GM12878 (cell line): ENCODE measurements at regions not wholly inside any gene's neighbourhood (a gene's known extent, or its start where the extent isn't known, plus 50 kb on each side); places are given as distances from the start of the nearest gene placed in this dataset.

Source experiments
- ATAC-seq: fragments of 200-7000 bp; cut with Tn5 transposase; 3 replicates; pipeline ENCODE4 v1.9.1; 2020; ENCODE audit warnings: mild to moderate bottlenecking, moderate library complexity
- BruUV-seq: library from RNA; stranded (reverse); fragments of 400-500 nt; replicated peaks from 2 replicates; lab custom pipeline; 2021; lab: Mats Ljungman, UMichigan
- CTCF ChIA-PET: fragments of 300-600 bp; sonication (Branson Sonifier 250); formaldehyde crosslinking; extraction: SDS; loops from one replicate; lab custom pipeline; 2021; ENCODE audit warnings: inconsistent platforms; lab: Yijun Ruan, JAX
- POLR2A ChIA-PET: fragments of 350-600 bp; formaldehyde crosslinking; extraction: SDS; loops from one replicate; lab custom pipeline; 2021; ENCODE audit warnings: inconsistent platforms; lab: Charles Lee
- RAD21 ChIA-PET: fragments of 300-600 bp; sonication (Branson Sonifier 250); formaldehyde crosslinking; loops from one replicate; lab custom pipeline; 2023; ENCODE audit warnings: antibody characterized with exemption; ENCODE audit not compliant: unreplicated experiment; lab: Charles Lee
- SMC1A ChIA-PET: fragments of 300-600 bp; sonication (Branson Sonifier 250); formaldehyde crosslinking; loops from one replicate; lab custom pipeline; 2023; ENCODE audit not compliant: unreplicated experiment, uncharacterized antibody; lab: Charles Lee
- DNase-seq: peaks from one replicate; pipeline ENCODE4 v3.0.0-alpha.2; 2011; ENCODE audit warnings: low read depth, low spot score
- FAIRE-seq: peaks from 3 replicates; lab custom pipeline; 2011; peaks lifted over from hg19 to GRCh38; lab: Jason Lieb, UNC
- H2AFZ ChIP-seq: 2 replicates; pipeline ENCODE4 v1.6.0; 2011; ENCODE audit warnings: low read depth, low read length, control low read depth; ENCODE audit not compliant: control insufficient read depth
- H3K27ac ChIP-seq: 2 replicates; pipeline ENCODE4 v1.5.1; 2011; ENCODE audit warnings: control low read depth; ENCODE audit not compliant: control insufficient read depth, insufficient read depth
- H3K27me3 ChIP-seq, 2 experiments: replicated peaks in 1 of 2; 2 replicates each; pipeline versions ENCODE4 v1.6.0 to v1.6.1; 2011; ENCODE audit warnings: low read length in 1 of 2; ENCODE audit not compliant: control insufficient read depth in 2 of 2, insufficient read depth in 2 of 2
- H3K36me3 ChIP-seq, 2 experiments: 2 replicates each; pipeline ENCODE4 v1.5.1; 2011; ENCODE audit warnings: low read length in 1 of 2; ENCODE audit not compliant: control insufficient read depth in 2 of 2, insufficient read depth in 2 of 2
- H3K4me1 ChIP-seq: 2 replicates; pipeline ENCODE4 v1.6.1; 2011; ENCODE audit warnings: mild to moderate bottlenecking, low read length, moderate library complexity, mixed read lengths; ENCODE audit not compliant: control insufficient read depth, insufficient read depth
- H3K4me2 ChIP-seq: 2 replicates; pipeline ENCODE4 v1.6.0; 2011; ENCODE audit warnings: control low read depth; ENCODE audit not compliant: control insufficient read depth, insufficient read depth
- H3K4me3 ChIP-seq: fragments of 200-600 bp; sonication (generic); 2 replicates; pipeline ENCODE4 v1.5.1; 2016
- H3K79me2 ChIP-seq: 2 replicates; pipeline ENCODE4 v1.6.0; 2011; ENCODE audit warnings: low read length; ENCODE audit not compliant: control insufficient read depth, insufficient read depth
- H3K9ac ChIP-seq: 2 replicates; pipeline ENCODE4 v1.8.0; 2011; ENCODE audit warnings: low read length, control low read depth, mixed read lengths; ENCODE audit not compliant: control insufficient read depth, insufficient read depth
- H3K9me3 ChIP-seq: replicated peaks from 3 replicates; pipeline ENCODE4 v1.5.1; 2011; ENCODE audit warnings: mild to moderate bottlenecking, low read length; ENCODE audit not compliant: control insufficient read depth, insufficient read depth
- H4K20me1 ChIP-seq: 2 replicates; pipeline ENCODE4 v1.6.0; 2011; ENCODE audit not compliant: control insufficient read depth, insufficient read depth
- ATF7 ChIP-seq: fragments of 450-650 bp; IDR thresholded peaks from 2 replicates; pipeline ENCODE4 v1.6.1; 2016; ENCODE audit warnings: low read depth, mild to moderate bottlenecking
- BHLHE40 ChIP-seq, 2 experiments: fragments of 450-650 bp in 1 of 2; IDR thresholded peaks; 2 replicates each; pipeline ENCODE4 v1.6.1; 2011 to 2017; ENCODE audit warnings: low read depth in 2 of 2, borderline replicate concordance in 1 of 2, improper control_type of control experiment in 1 of 2, low read length in 1 of 2, mild to moderate bottlenecking in 1 of 2
- IKZF1 ChIP-seq: fragments of 450-650 bp; conservative IDR thresholded peaks from 2 replicates; pipeline ENCODE4 v1.6.1; 2017; ENCODE audit warnings: antibody characterized with exemption, mild to moderate bottlenecking
- KDM1A ChIP-seq: fragments of 200-600 bp; sonication (generic); IDR thresholded peaks from 2 replicates; pipeline ENCODE4 v1.6.1; 2016; ENCODE audit warnings: borderline replicate concordance
- NRF1 ChIP-seq: conservative IDR thresholded peaks from 2 replicates; pipeline ENCODE4 v1.6.1; 2011; ENCODE audit warnings: mild to moderate bottlenecking, low read depth, low read length, improper control_type of control experiment
- POLR2AphosphoS2 ChIP-seq: IDR thresholded peaks from 2 replicates; pipeline ENCODE4 v1.6.1; 2011; ENCODE audit warnings: low read depth, mild to moderate bottlenecking, low read length, improper control_type of control experiment, moderate library complexity
- RAD21 ChIP-seq: IDR thresholded peaks from 2 replicates; pipeline ENCODE4 v1.6.1; 2011; ENCODE audit warnings: mild to moderate bottlenecking, low read depth, low read length, moderate library complexity; ENCODE audit not compliant: insufficient read depth
- YBX1 ChIP-seq: fragments of 450-650 bp; IDR thresholded peaks from 2 replicates; pipeline ENCODE4 v1.6.1; 2016; ENCODE audit warnings: antibody characterized with exemption
- ZNF207 ChIP-seq: fragments of 450-650 bp; IDR thresholded peaks from 2 replicates; pipeline ENCODE4 v1.6.1; 2014; ENCODE audit warnings: antibody characterized with exemption, mild to moderate bottlenecking, borderline replicate concordance
- ZNF217 ChIP-seq: fragments of 450-650 bp; IDR thresholded peaks from 2 replicates; pipeline ENCODE4 v1.6.1; 2017; ENCODE audit warnings: antibody characterized with exemption, mild to moderate bottlenecking
- WGBS: methylation state at CpG from one replicate; pipeline ENCODE4 v1.1.6; 2016; ENCODE audit warnings: low lambda C conversion rate; ENCODE audit not compliant: insufficient replicate concordance, insufficient coverage; ENCODE audit errors: missing lambda C conversion rate; 5-methylcytosine and 5-hydroxymethylcytosine counted together
- in situ Hi-C: fragments of 300-500 bp; cut with MboI; formaldehyde crosslinking; loops from 9 replicates; pipeline ENCODE4 v1.14.3; 2018; ENCODE audit warnings: mixed read lengths
- intact Hi-C: fragments of 100-400 bp; cut with micrococcal nuclease; formaldehyde crosslinking; loops from one replicate; pipeline ENCODE4 v1.14.2; 2022; ENCODE audit not compliant: unreplicated experiment
- TF ChIP-seq, protein P1 (sequence below): fragments of 450-650 bp; conservative IDR thresholded peaks from 2 replicates; pipeline ENCODE4 v1.6.1; 2017; ENCODE audit warnings: mild to moderate bottlenecking, moderate library complexity
- TF ChIP-seq, protein P2 (sequence below), 3 experiments: IDR thresholded peaks in 2 of 3; conservative IDR thresholded peaks in 1 of 3; 2 replicates each; pipeline ENCODE4 v1.5.1; 2011; ENCODE audit warnings: low read depth in 3 of 3, low read length in 3 of 3, mild to moderate bottlenecking in 3 of 3, control low read depth in 2 of 3, moderate library complexity in 2 of 3, inconsistent platforms in 1 of 3, mixed read lengths in 1 of 3; ENCODE audit not compliant: control insufficient read depth in 2 of 3, insufficient read depth in 1 of 3; ENCODE audit errors: extremely low read depth in 1 of 3
- TF ChIP-seq, protein P3 (sequence below): fragments of 150-350 bp; IDR thresholded peaks from 2 replicates; pipeline ENCODE4 v1.6.1; 2014; ENCODE audit warnings: mild to moderate bottlenecking, low read depth, low read length
- TF ChIP-seq, protein P4 (sequence below): fragments of 450-650 bp; IDR thresholded peaks from 2 replicates; pipeline ENCODE4 v1.6.1; 2018; ENCODE audit warnings: borderline replicate concordance, mild to moderate bottlenecking; ENCODE audit not compliant: partially characterized antibody
- TF ChIP-seq, protein P5 (sequence below): IDR thresholded peaks from 2 replicates; pipeline ENCODE4 v1.6.1; 2012; ENCODE audit warnings: low read depth, low read length, improper control_type of control experiment

DNA sequence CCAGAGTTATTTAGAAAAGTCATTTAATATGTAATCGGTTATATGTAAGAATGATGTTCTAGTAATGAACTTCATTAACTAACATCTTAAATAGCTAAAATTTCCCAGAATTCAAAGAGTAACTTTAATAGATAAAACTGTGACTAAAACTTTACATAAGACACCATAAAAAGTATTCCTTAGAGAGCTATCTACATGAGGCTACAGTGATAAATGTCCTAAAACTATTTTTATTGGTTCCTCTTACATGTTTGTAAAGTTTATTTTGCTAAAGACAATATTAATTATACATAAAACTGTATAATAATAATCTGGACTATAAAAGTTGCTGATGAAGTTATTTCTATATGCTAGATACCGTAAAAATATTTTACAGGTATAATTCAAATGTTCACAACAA, 897.7 kb upstream of the EPHA5 start:
- BruUV-seq, result no TSS peak
- Histone ChIP-seq H3K9ac (no peak overlapping the region), H4K20me1 (no peaks in the 10 kb centered on the region), H3K27ac (no peak overlapping the region), H3K4me3 (no peak overlapping the region), H3K27me3 (no peaks in the 10 kb centered on the region), H3K36me3 (no peaks in the 10 kb centered on the region), H3K4me2 (no peak overlapping the region), H3K79me2 (no peaks in the 10 kb centered on the region), H2AFZ (no peak overlapping the region), H3K4me1 (no peaks in the 10 kb centered on the region), H3K9me3 (no peaks in the 10 kb centered on the region)
- DNase-seq, result no peak
- ChIA-PET SMC1A (no interaction called here), CTCF (no interaction called here), POLR2A (no interaction called here), RAD21 (no interaction called here)
- no peak for ATAC-seq
- intact Hi-C loops (no loop called here), in situ Hi-C loops (no loop called here)
- 36% methylated on average over 2 of the region's 2 CpGs for WGBS
- no peak for FAIRE-seq
- TF ChIP-seq ZNF207 (no peak), YBX1 (no peak), KDM1A (no peak), ZNF217 (no peak), BHLHE40 (IDR thresholded peaks at IDR 0.05; ENCODE audit: borderline replicate concordance in 1 of 2, low read depth in 2 of 2, low read length in 1 of 2) (no peak), ATF7 (no peak), POLR2AphosphoS2 (no peak), RAD21 (no peak), NRF1 (no peak), IKZF1 (no peak)
- TF ChIP-seq, protein P1, sequence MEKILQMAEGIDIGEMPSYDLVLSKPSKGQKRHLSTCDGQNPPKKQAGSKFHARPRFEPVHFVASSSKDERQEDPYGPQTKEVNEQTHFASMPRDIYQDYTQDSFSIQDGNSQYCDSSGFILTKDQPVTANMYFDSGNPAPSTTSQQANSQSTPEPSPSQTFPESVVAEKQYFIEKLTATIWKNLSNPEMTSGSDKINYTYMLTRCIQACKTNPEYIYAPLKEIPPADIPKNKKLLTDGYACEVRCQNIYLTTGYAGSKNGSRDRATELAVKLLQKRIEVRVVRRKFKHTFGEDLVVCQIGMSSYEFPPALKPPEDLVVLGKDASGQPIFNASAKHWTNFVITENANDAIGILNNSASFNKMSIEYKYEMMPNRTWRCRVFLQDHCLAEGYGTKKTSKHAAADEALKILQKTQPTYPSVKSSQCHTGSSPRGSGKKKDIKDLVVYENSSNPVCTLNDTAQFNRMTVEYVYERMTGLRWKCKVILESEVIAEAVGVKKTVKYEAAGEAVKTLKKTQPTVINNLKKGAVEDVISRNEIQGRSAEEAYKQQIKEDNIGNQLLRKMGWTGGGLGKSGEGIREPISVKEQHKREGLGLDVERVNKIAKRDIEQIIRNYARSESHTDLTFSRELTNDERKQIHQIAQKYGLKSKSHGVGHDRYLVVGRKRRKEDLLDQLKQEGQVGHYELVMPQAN, result no peak
- TF ChIP-seq, protein P2, sequence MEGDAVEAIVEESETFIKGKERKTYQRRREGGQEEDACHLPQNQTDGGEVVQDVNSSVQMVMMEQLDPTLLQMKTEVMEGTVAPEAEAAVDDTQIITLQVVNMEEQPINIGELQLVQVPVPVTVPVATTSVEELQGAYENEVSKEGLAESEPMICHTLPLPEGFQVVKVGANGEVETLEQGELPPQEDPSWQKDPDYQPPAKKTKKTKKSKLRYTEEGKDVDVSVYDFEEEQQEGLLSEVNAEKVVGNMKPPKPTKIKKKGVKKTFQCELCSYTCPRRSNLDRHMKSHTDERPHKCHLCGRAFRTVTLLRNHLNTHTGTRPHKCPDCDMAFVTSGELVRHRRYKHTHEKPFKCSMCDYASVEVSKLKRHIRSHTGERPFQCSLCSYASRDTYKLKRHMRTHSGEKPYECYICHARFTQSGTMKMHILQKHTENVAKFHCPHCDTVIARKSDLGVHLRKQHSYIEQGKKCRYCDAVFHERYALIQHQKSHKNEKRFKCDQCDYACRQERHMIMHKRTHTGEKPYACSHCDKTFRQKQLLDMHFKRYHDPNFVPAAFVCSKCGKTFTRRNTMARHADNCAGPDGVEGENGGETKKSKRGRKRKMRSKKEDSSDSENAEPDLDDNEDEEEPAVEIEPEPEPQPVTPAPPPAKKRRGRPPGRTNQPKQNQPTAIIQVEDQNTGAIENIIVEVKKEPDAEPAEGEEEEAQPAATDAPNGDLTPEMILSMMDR (IDR thresholded peaks at IDR 0.05 in 2 of 3, conservative IDR thresholded peaks at IDR 0.05 in 1 of 3; ENCODE audit: control insufficient read depth in 2 of 3, extremely low read depth in 1 of 3, insufficient read depth in 1 of 3, low read depth in 3 of 3, low read length in 3 of 3), result no peak
- TF ChIP-seq, protein P3, sequence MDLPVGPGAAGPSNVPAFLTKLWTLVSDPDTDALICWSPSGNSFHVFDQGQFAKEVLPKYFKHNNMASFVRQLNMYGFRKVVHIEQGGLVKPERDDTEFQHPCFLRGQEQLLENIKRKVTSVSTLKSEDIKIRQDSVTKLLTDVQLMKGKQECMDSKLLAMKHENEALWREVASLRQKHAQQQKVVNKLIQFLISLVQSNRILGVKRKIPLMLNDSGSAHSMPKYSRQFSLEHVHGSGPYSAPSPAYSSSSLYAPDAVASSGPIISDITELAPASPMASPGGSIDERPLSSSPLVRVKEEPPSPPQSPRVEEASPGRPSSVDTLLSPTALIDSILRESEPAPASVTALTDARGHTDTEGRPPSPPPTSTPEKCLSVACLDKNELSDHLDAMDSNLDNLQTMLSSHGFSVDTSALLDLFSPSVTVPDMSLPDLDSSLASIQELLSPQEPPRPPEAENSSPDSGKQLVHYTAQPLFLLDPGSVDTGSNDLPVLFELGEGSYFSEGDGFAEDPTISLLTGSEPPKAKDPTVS, result no peak
- TF ChIP-seq, protein P4, sequence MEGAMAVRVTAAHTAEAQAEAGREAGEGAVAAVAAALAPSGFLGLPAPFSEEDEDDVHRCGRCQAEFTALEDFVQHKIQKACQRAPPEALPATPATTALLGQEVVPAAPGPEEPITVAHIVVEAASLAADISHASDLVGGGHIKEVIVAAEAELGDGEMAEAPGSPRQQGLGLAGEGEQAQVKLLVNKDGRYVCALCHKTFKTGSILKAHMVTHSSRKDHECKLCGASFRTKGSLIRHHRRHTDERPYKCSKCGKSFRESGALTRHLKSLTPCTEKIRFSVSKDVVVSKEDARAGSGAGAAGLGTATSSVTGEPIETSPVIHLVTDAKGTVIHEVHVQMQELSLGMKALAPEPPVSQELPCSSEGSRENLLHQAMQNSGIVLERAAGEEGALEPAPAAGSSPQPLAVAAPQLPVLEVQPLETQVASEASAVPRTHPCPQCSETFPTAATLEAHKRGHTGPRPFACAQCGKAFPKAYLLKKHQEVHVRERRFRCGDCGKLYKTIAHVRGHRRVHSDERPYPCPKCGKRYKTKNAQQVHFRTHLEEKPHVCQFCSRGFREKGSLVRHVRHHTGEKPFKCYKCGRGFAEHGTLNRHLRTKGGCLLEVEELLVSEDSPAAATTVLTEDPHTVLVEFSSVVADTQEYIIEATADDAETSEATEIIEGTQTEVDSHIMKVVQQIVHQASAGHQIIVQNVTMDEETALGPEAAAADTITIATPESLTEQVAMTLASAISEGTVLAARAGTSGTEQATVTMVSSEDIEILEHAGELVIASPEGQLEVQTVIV, result no peak
- TF ChIP-seq, protein P5, sequence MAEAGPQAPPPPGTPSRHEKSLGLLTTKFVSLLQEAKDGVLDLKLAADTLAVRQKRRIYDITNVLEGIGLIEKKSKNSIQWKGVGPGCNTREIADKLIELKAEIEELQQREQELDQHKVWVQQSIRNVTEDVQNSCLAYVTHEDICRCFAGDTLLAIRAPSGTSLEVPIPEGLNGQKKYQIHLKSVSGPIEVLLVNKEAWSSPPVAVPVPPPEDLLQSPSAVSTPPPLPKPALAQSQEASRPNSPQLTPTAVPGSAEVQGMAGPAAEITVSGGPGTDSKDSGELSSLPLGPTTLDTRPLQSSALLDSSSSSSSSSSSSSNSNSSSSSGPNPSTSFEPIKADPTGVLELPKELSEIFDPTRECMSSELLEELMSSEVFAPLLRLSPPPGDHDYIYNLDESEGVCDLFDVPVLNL, result no peak
